PC-3 (cell line): ENCODE measurements at regions not wholly inside any gene's neighbourhood (a gene's known extent, or its start where the extent isn't known, plus 50 kb on each side); places are given as distances from the start of the nearest gene placed in this dataset.

Experiments
- ATAC-seq: fragments of 200-7000 bp; cut with Tn5 transposase; 2 replicates; pipeline ENCODE4 v1.9.1; 2020; ENCODE audit warnings: mild to moderate bottlenecking, moderate library complexity
- BruUV-seq: library from RNA; stranded (reverse); fragments of 400-500 nt; replicated peaks from 2 replicates; lab custom pipeline; 2021; lab: Mats Ljungman, UMichigan
- CTCF ChIA-PET: fragments of 300-600 bp; sonication (Branson Sonifier 250); formaldehyde crosslinking; loops from one replicate; lab custom pipeline; 2022; ENCODE audit warnings: antibody characterized with exemption; lab: Charles Lee
- POLR2A ChIA-PET: fragments of 300-600 bp; sonication (Branson Sonifier 250); formaldehyde crosslinking; loops from one replicate; lab custom pipeline; 2022; ENCODE audit warnings: antibody characterized with exemption; ENCODE audit not compliant: unreplicated experiment; lab: Charles Lee
- DNase-seq: peaks from one replicate; pipeline ENCODE4 v3.0.0-alpha.2; 2015
- H2AFZ ChIP-seq: fragments of 300-600 bp; sonication (generic); 2 replicates; pipeline ENCODE4 v1.6.0; 2016; ENCODE audit warnings: antibody characterized with exemption, low read length
- H3F3A ChIP-seq: fragments of 300-600 bp; sonication (generic); one replicate; pipeline ENCODE4 v1.6.0; 2017; ENCODE audit warnings: antibody characterized with exemption, low read length, control low read depth, mild to moderate bottlenecking; ENCODE audit not compliant: unreplicated experiment
- H3K27ac ChIP-seq: fragments of 300-600 bp; sonication (generic); 2 replicates; pipeline ENCODE4 v1.5.1; 2016; ENCODE audit warnings: mild to moderate bottlenecking, low read length
- H3K27me3 ChIP-seq: fragments of 300-600 bp; sonication (generic); 2 replicates; pipeline ENCODE4 v1.6.1; 2016; ENCODE audit warnings: low read length, mixed read lengths
- H3K36me3 ChIP-seq: fragments of 300-600 bp; sonication (generic); 2 replicates; pipeline ENCODE4 v1.6.1; 2016; ENCODE audit warnings: low read depth, mixed run types, low read length, mixed read lengths
- H3K4me1 ChIP-seq: fragments of 300-600 bp; sonication (generic); 2 replicates; pipeline ENCODE4 v1.5.1; 2016; ENCODE audit warnings: low read length; ENCODE audit not compliant: insufficient read depth
- H3K4me2 ChIP-seq: fragments of 300-600 bp; sonication (generic); 2 replicates; pipeline ENCODE4 v1.6.0; 2016; ENCODE audit warnings: low read length
- H3K4me3 ChIP-seq: fragments of 300-600 bp; sonication (generic); 2 replicates; pipeline ENCODE4 v1.5.1; 2016; ENCODE audit warnings: mild to moderate bottlenecking, low read length, mixed read lengths
- H3K79me2 ChIP-seq: fragments of 300-600 bp; sonication (generic); 2 replicates; pipeline ENCODE4 v1.6.1; 2017; ENCODE audit warnings: low read length, mixed read lengths
- H3K9ac ChIP-seq: fragments of 300-600 bp; sonication (generic); 2 replicates; pipeline ENCODE4 v1.6.0; 2016; ENCODE audit warnings: mild to moderate bottlenecking, low read length
- H3K9me2 ChIP-seq: fragments of 300-600 bp; sonication (generic); replicated peaks from 2 replicates; pipeline ENCODE4 v1.6.1; 2016; ENCODE audit warnings: mixed run types, low read length, mixed read lengths
- H3K9me3 ChIP-seq: fragments of 300-600 bp; sonication (generic); 2 replicates; pipeline ENCODE4 v1.6.1; 2016; ENCODE audit warnings: low read length, mixed read lengths
- H4K20me1 ChIP-seq: fragments of 300-600 bp; sonication (generic); 2 replicates; pipeline ENCODE4 v1.6.1; 2016; ENCODE audit warnings: low read length, mixed read lengths
- CTCF ChIP-seq: fragments of 300-600 bp; sonication (generic); conservative IDR thresholded peaks from 2 replicates; pipeline ENCODE4 v1.5.1; 2017; ENCODE audit warnings: antibody characterized with exemption, low read depth, mild to moderate bottlenecking, low read length
- EZH2 ChIP-seq: fragments of 300-600 bp; sonication (generic); IDR thresholded peaks from one replicate; pipeline ENCODE4 v1.6.1; 2017; ENCODE audit warnings: antibody characterized with exemption, mild to moderate bottlenecking, low read length; ENCODE audit not compliant: unreplicated experiment
- EZH2phosphoT487 ChIP-seq: fragments of 300-600 bp; sonication (generic); IDR thresholded peaks from 2 replicates; pipeline ENCODE4 v1.6.1; 2018; ENCODE audit warnings: mild to moderate bottlenecking, antibody characterized with exemption, low read length, borderline replicate concordance
- intact Hi-C: fragments of 100-400 bp; cut with micrococcal nuclease; formaldehyde crosslinking; loops from 2 replicates; pipeline ENCODE4 v1.9.0; 2023

- no peak overlapping the region for H3K27ac ChIP-seq
- intact Hi-C loops: loop anchor here (10.0 kb wide), 1 partner anchor 158 kb away; no protein-coding TSS in a partner anchor
Measured at GRCh38 chr6:22883061-22883717, 313.8 kb downstream of the HDGFL1 start.

DNA sequence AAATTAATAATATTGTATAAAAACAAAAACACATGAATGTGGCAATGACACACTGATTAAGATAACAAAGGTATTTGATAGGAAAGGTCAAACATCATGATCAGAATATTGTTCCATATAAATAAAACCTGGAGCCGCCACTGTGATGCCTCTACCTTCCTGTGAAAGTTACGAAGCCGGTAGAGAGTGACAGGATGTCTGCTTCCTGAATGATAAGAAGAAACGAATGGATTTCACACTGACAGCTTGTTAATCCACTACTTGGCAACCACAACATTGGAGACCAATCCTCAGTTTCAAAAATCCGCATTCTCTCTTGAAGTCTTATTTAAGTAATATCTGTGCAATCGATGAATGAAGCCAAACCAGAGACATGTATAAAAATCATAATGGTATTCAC is 315.1 kb downstream of the HDGFL1 start:
- Histone ChIP-seq H3K27me3 (no peaks in the 10 kb centered on the region), H3K9me3 (no peaks in the 10 kb centered on the region), H3K9me2 (no peaks in the 10 kb centered on the region), H3K27ac (no peak overlapping the region), H3K79me2 (no peaks in the 10 kb centered on the region), H2AFZ (no peak overlapping the region), H3K4me1 (peaks cover 43% of the 10 kb centered on the region), H3F3A (no peaks in the 10 kb centered on the region), H3K36me3 (no peaks in the 10 kb centered on the region), H4K20me1 (no peaks in the 10 kb centered on the region), H3K4me2 (no peak overlapping the region), H3K4me3 (no peak overlapping the region), H3K9ac (no peak overlapping the region)
- no TSS peak for BruUV-seq
- DNase-seq (no peak), ATAC-seq (no peak)
- CTCF ChIA-PET: no interaction called here
- intact Hi-C loops: loop anchor here (10.0 kb wide), 1 partner anchor 160 kb away; no protein-coding TSS in a partner anchor
- TF ChIP-seq CTCF (no peak), EZH2phosphoT487 (no peak), EZH2 (no peak)
- POLR2A ChIA-PET: no interaction called here

More at GRCh38 chr6:22883061-22883717, 313.8 kb downstream of the HDGFL1 start:
- Histone ChIP-seq H2AFZ (no peak overlapping the region), H3K9me3 (no peaks in the 10 kb centered on the region), H3K4me1 (peaks cover 38% of the 10 kb centered on the region), H3K4me2 (no peak overlapping the region), H3K4me3 (no peak overlapping the region), H3K27me3 (no peaks in the 10 kb centered on the region), H3K36me3 (no peaks in the 10 kb centered on the region), H3K9me2 (no peaks in the 10 kb centered on the region), H3K9ac (no peak overlapping the region), H4K20me1 (no peaks in the 10 kb centered on the region), H3K79me2 (no peaks in the 10 kb centered on the region), H3F3A (no peaks in the 10 kb centered on the region)
- no TSS peak for BruUV-seq
- CTCF ChIA-PET: no interaction called here
- POLR2A ChIA-PET: no interaction called here
- ATAC-seq (no peak), DNase-seq (no peak)
- no peak for TF ChIP-seq CTCF
- TF ChIP-seq EZH2phosphoT487: no peak
- no peak for TF ChIP-seq EZH2
